GM13976 (cell line): ENCODE measurements at regions not wholly inside any gene's neighbourhood (a gene's known extent, or its start where the extent isn't known, plus 50 kb on each side); places are given as distances from the start of the nearest gene placed in this dataset.

ENCODE experiments used
- DNase-seq: peaks from one replicate; pipeline ENCODE4 v3.0.0; 2012; ENCODE audit warnings: low spot score
- in situ Hi-C: fragments of 300-500 bp; cut with MboI; formaldehyde crosslinking; loops from one replicate; pipeline ENCODE4 v1.12.0; 2022; ENCODE audit warnings: low sequenced_read_pairs, mixed read lengths, inconsistent platforms; ENCODE audit not compliant: unreplicated experiment
- TF ChIP-seq, protein P1 (sequence below): IDR thresholded peaks from 2 replicates; pipeline ENCODE4 v1.5.1; 2012; ENCODE audit warnings: borderline replicate concordance, mild to moderate bottlenecking; ENCODE audit not compliant: insufficient read depth; ENCODE audit errors: extremely low read depth, missing control alignments, control extremely low read depth

DNA sequence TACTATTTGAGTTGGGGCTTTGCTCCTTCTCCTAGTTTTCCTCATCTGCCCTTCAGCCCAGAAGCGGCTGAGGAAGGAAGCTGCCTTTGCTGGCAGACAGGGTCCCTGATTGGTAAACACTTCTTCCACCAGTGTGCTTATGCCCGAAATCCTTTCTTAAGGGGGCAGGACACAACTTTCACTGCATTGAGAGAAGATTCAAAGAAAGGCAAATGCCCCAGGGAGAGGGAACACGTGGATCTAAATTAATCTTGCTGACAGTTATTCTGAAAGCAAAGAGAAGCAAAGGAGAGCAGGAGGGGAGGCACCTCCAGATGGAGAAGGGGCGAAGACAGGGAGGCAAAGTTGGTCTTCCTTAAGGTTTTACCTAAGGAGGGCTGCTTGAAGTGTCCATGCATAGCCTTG is 92.1 kb upstream of the EFEMP1 start:
- DNase-seq = no peak
- in situ Hi-C loops = no loop called here
- TF ChIP-seq, protein P1, sequence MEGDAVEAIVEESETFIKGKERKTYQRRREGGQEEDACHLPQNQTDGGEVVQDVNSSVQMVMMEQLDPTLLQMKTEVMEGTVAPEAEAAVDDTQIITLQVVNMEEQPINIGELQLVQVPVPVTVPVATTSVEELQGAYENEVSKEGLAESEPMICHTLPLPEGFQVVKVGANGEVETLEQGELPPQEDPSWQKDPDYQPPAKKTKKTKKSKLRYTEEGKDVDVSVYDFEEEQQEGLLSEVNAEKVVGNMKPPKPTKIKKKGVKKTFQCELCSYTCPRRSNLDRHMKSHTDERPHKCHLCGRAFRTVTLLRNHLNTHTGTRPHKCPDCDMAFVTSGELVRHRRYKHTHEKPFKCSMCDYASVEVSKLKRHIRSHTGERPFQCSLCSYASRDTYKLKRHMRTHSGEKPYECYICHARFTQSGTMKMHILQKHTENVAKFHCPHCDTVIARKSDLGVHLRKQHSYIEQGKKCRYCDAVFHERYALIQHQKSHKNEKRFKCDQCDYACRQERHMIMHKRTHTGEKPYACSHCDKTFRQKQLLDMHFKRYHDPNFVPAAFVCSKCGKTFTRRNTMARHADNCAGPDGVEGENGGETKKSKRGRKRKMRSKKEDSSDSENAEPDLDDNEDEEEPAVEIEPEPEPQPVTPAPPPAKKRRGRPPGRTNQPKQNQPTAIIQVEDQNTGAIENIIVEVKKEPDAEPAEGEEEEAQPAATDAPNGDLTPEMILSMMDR = no peak

DNA sequence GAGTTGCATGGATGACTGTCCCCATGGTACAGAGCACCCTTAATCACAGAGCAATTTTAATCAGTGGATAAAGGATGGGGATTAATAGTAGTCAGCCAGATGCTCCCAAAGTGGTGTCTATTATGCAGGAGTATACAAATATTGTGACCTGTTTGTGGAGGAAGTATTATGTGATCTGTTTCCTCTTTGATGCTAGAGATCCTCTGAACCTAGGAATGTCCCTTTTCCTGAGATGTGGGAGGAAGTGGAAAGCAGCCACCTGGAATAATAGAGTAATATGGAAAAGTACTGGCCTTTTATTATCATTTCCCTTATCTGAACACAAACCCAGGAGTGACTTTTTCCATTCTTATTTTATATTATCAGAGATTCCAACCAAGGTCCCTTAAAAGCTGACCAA is 94.2 kb upstream of the EFEMP1 start:
- TF ChIP-seq, protein P1 = no peak
- DNase-seq = no peak
- in situ Hi-C loops = no loop called here

DNA sequence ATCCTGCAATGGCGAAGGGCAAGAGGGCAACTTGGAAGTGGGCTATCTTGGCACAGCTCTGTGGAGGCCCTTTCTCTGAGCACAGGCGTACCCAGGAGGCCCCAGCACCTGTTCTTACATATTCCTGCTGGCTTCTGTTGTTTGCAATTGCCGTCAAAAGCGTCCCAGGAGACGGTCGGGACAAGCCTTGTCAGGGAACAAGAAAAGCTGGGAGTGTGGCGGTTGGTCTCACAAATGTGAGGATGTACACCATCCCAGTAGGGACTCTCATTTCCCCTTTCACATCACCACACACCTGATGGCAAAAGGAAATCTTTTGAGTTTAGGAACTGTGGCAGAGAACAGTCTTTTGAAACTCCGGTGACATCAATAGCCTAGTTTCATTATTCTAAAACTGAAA is 94.7 kb upstream of the EFEMP1 start:
- TF ChIP-seq, protein P1 = no peak
- DNase-seq = no peak
- in situ Hi-C loops = no loop called here

DNA sequence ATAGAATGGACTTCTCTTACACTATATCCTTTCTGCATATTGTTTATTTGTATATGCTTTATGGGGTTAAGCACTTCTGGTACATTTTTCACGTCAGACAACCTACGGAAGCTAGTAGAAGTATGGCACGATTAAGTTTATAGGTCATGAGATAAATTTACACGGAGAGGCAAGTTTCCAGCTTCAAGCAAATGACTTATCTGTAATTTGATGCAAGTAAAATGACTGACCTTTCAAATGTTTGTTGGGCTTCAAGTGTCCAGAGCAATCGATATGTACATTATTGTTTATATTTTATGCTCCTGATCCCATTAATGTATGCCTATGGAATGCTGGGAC is 97.5 kb upstream of the EFEMP1 start:
- TF ChIP-seq, protein P1 = no peak
- in situ Hi-C loops = no loop called here
- no peak for DNase-seq

DNA sequence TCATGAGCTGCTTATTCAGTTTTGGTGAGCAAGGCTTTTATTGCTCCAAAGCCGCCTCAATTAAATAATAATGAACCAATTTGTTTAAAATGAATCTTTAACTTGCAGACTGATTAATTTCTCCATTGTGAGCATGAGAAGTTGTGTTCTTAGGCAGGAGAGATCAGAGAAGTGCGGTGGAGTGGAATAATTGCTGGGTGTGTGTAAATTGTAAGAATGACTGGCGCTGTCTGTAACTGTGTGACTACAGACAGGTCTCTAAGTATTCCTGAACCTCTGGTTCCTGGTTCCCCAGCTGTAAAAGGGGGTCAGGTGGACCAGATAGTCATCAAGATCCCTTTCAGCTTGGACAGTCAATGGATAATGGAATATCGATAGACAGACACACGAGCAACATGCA is 98.0 kb upstream of the EFEMP1 start:
- no peak for DNase-seq
- in situ Hi-C loops = no loop called here
- TF ChIP-seq, protein P1 = no peak

DNA sequence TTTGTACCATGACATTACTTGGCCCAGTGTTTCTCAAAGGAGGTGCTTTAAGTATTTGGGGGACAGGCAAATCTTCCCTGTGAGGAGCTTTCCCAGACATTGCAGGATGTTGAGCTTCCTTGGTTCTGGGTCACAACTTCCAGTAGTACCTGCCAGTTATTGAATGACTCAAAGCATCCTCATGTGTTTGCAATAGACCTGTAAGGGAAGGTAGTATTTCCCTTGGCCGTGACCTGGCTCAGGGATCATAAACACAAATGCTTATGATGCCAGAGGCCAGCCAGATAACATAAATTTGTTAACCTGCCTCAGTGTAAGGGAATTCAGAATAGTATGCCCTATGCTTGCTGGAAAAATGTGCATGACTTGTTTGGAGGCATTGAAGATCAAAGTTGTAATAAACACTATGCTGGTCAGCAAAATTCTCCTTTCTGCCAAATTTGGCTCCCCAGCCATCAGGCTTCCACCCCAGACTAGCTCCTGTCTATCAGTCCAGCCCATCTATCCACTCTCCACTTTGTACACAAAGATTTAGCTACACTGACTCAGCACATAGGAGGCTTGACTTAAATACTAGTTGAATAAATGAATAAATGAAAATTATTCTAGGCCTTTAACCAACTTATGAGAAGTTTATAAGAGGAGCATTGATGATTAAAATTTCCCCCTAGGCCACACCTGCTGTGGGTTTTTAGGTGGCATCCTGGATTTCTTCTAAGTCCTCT is 102.0 kb upstream of the EFEMP1 start:
- TF ChIP-seq, protein P1 = no peak
- no peak for DNase-seq
- in situ Hi-C loops = no loop called here
